Germinal center (tissue), 1 donor: ENCODE measurements at regions not wholly inside any gene's neighbourhood (a gene's known extent, or its start where the extent isn't known, plus 50 kb on each side); places are given as distances from the start of the nearest gene placed in this dataset.

Experiments used
- DNase-seq: peaks from one replicate; pipeline ENCODE4 v3.0.0; 2012; ENCODE audit warnings: mixed read lengths, low spot score

- DNase-seq, result no peak
Measured at GRCh38 chr9:13395156-13395555, 115.7 kb upstream of the MPDZ start.

GRCh38 chr9:13388157-13388556 lies 108.7 kb upstream of the MPDZ start:
- DNase-seq, result no peak

GRCh38 chr9:13387734-13388067 lies 108.2 kb upstream of the MPDZ start:
- no peak for DNase-seq

- DNase-seq, result no peak
Measured at GRCh38 chr9:13386935-13387733, 107.6 kb upstream of the MPDZ start.

GRCh38 chr9:13386316-13386715 lies 106.8 kb upstream of the MPDZ start:
- DNase-seq, result no peak

GRCh38 chr9:13383855-13384254 lies 104.4 kb upstream of the MPDZ start:
- DNase-seq, result no peak

GRCh38 chr9:13383216-13383615 lies 103.7 kb upstream of the MPDZ start:
- DNase-seq, result no peak

- no peak for DNase-seq
Measured at GRCh38 chr9:13382595-13382994, 103.1 kb upstream of the MPDZ start.

GRCh38 chr9:13380903-13381302 lies 101.4 kb upstream of the MPDZ start:
- DNase-seq, result no peak

GRCh38 chr9:13378154-13378553 lies 98.7 kb upstream of the MPDZ start:
- DNase-seq, result no peak

- DNase-seq, result no peak
Measured at GRCh38 chr9:13377171-13377925, 97.9 kb upstream of the MPDZ start.

GRCh38 chr9:13372510-13372909 lies 93.0 kb upstream of the MPDZ start:
- DNase-seq, result no peak

GRCh38 chr9:13369431-13369830 lies 89.9 kb upstream of the MPDZ start:
- DNase-seq, result no peak

- DNase-seq, result no peak
Measured at GRCh38 chr9:13367784-13368183, 88.3 kb upstream of the MPDZ start.

- DNase-seq, result no peak
Measured at GRCh38 chr9:13364271-13365000, 84.9 kb upstream of the MPDZ start.

GRCh38 chr9:13361076-13361475 lies 81.6 kb upstream of the MPDZ start:
- no peak for DNase-seq

- DNase-seq, result no peak
Measured at GRCh38 chr9:13360188-13360587, 80.7 kb upstream of the MPDZ start.

GRCh38 chr9:13358128-13358527 lies 78.6 kb upstream of the MPDZ start:
- no peak for DNase-seq

- DNase-seq, result no peak
Measured at GRCh38 chr9:13354733-13355132, 75.2 kb upstream of the MPDZ start.

GRCh38 chr9:13352451-13352979 lies 73.0 kb upstream of the MPDZ start:
- no peak for DNase-seq

GRCh38 chr9:13351778-13352386 lies 72.4 kb upstream of the MPDZ start:
- DNase-seq, result no peak

- DNase-seq, result no peak
Measured at GRCh38 chr9:13332571-13332970, 53.1 kb upstream of the MPDZ start.
